Liver (tissue), 8 donors: ENCODE measurements at regions not wholly inside any gene's neighbourhood (a gene's known extent, or its start where the extent isn't known, plus 50 kb on each side); places are given as distances from the start of the nearest gene placed in this dataset.

ENCODE experiments used
- DNase-seq: peaks from one replicate; pipeline ENCODE4 v3.0.0-alpha.2; 2017; ENCODE audit warnings: low spot score
- H3K27ac ChIP-seq, 2 donors: one replicate each; pipeline ENCODE4 v1.7.0; 2013; ENCODE audit warnings: inconsistent platforms in 2 of 2, low read length in 2 of 2, control low read depth in 1 of 2, low read depth in 1 of 2, mild to moderate bottlenecking in 1 of 2
- H3K27me3 ChIP-seq, 4 donors: one replicate each; pipeline versions ENCODE4 v1.6.1 to v1.7.0; 2013; ENCODE audit warnings: low read length in 3 of 4, inconsistent platforms in 1 of 4, mild to moderate bottlenecking in 1 of 4, moderate library complexity in 1 of 4; ENCODE audit not compliant: control insufficient read depth in 4 of 4, insufficient read depth in 4 of 4
- H3K36me3 ChIP-seq, 4 donors: one replicate each; pipeline versions ENCODE4 v1.6.1 to v1.7.0; 2013; ENCODE audit warnings: low read length in 3 of 4, mild to moderate bottlenecking in 3 of 4, low read depth in 1 of 4, moderate library complexity in 1 of 4; ENCODE audit not compliant: control insufficient read depth in 4 of 4, insufficient read depth in 3 of 4
- H3K4me1 ChIP-seq, 4 donors: one replicate each; pipeline versions ENCODE4 v1.6.1 to v1.7.0; 2013; ENCODE audit warnings: low read length in 3 of 4, mild to moderate bottlenecking in 3 of 4, moderate library complexity in 1 of 4; ENCODE audit not compliant: control insufficient read depth in 4 of 4, insufficient read depth in 4 of 4
- H3K4me3 ChIP-seq, 3 donors: one replicate each; pipeline versions ENCODE4 v1.6.1 to v1.7.0; 2013; ENCODE audit warnings: low read length in 3 of 3, control low read depth in 1 of 3, low read depth in 1 of 3, mild to moderate bottlenecking in 1 of 3
- H3K9ac ChIP-seq, 2 donors: one replicate each; pipeline ENCODE4 v1.7.0; 2013; ENCODE audit warnings: low read length in 2 of 2, mild to moderate bottlenecking in 2 of 2, moderate library complexity in 2 of 2, control low read depth in 1 of 2, low read depth in 1 of 2
- H3K9me3 ChIP-seq, 4 donors: one replicate each; pipeline versions ENCODE4 v1.6.1 to v1.7.0; 2013; ENCODE audit warnings: low read length in 3 of 4; ENCODE audit not compliant: control insufficient read depth in 4 of 4
- FOXA1 ChIP-seq: IDR thresholded peaks from 2 replicates; pipeline ENCODE4 v1.6.1; 2016; ENCODE audit warnings: antibody characterized with exemption
- HNF4A ChIP-seq, 2 donors: conservative IDR thresholded peaks; 2 replicates each; pipeline ENCODE4 v1.6.1; 2016; ENCODE audit warnings: antibody characterized with exemption in 2 of 2, mild to moderate bottlenecking in 2 of 2
- HNF4G ChIP-seq: IDR thresholded peaks from 2 replicates; pipeline ENCODE4 v1.6.1; 2016; ENCODE audit warnings: antibody characterized with exemption
- NR2F2 ChIP-seq: IDR thresholded peaks from 2 replicates; pipeline ENCODE4 v1.6.1; 2016; ENCODE audit warnings: antibody characterized with exemption
- RAD21 ChIP-seq, 2 donors: IDR thresholded peaks; 2 replicates each; pipeline ENCODE4 v1.6.1; 2016; ENCODE audit warnings: antibody characterized with exemption in 2 of 2, mild to moderate bottlenecking in 2 of 2
- REST ChIP-seq: IDR thresholded peaks from 2 replicates; pipeline ENCODE4 v1.6.1; 2016; ENCODE audit warnings: antibody characterized with exemption, mild to moderate bottlenecking
- RXRA ChIP-seq, 2 donors: IDR thresholded peaks; 2 replicates each; pipeline ENCODE4 v1.6.1; 2017 to 2018; ENCODE audit warnings: antibody characterized with exemption in 2 of 2, mild to moderate bottlenecking in 1 of 2
- TAF1 ChIP-seq: conservative IDR thresholded peaks from 2 replicates; pipeline ENCODE4 v1.6.1; 2016; ENCODE audit warnings: antibody characterized with exemption, mild to moderate bottlenecking
- YY1 ChIP-seq: IDR thresholded peaks from 2 replicates; pipeline ENCODE4 v1.6.1; 2016; ENCODE audit warnings: antibody characterized with exemption, mild to moderate bottlenecking
- WGBS: extraction: QIAGEN DNeasy Blood & Tissue Kit; methylation state at CpG from one replicate; pipeline ENCODE4 v1.1.7; 2013; 5-methylcytosine and 5-hydroxymethylcytosine counted together
- TF ChIP-seq, protein P1 (sequence below): fragments of 150-350 bp; IDR thresholded peaks from 2 replicates; pipeline ENCODE4 v1.5.1; 2017; ENCODE audit warnings: improper control_type of control experiment, low read depth, low read length; ENCODE audit not compliant: missing input control
- TF ChIP-seq, protein P2 (sequence below): IDR thresholded peaks from 2 replicates; pipeline ENCODE4 v1.6.1; 2016; ENCODE audit warnings: antibody characterized with exemption
- TF ChIP-seq, protein P3 (sequence below): IDR thresholded peaks from 2 replicates; pipeline ENCODE4 v1.6.1; 2016; ENCODE audit warnings: antibody characterized with exemption
- donor health status: healthy.
- donor health status: healthy.
- donor health status: healthy.
- donor health status: healthy.
- donor health status: healthy.

GRCh38 chr2:52475590-52475989, 1292.0 kb upstream of the CHAC2 start:
- TF ChIP-seq, protein P1, sequence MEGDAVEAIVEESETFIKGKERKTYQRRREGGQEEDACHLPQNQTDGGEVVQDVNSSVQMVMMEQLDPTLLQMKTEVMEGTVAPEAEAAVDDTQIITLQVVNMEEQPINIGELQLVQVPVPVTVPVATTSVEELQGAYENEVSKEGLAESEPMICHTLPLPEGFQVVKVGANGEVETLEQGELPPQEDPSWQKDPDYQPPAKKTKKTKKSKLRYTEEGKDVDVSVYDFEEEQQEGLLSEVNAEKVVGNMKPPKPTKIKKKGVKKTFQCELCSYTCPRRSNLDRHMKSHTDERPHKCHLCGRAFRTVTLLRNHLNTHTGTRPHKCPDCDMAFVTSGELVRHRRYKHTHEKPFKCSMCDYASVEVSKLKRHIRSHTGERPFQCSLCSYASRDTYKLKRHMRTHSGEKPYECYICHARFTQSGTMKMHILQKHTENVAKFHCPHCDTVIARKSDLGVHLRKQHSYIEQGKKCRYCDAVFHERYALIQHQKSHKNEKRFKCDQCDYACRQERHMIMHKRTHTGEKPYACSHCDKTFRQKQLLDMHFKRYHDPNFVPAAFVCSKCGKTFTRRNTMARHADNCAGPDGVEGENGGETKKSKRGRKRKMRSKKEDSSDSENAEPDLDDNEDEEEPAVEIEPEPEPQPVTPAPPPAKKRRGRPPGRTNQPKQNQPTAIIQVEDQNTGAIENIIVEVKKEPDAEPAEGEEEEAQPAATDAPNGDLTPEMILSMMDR: no peak
- TF ChIP-seq YY1: no peak
- TF ChIP-seq NR2F2: no peak
- no peak for TF ChIP-seq FOXA1
- TF ChIP-seq, protein P2, sequence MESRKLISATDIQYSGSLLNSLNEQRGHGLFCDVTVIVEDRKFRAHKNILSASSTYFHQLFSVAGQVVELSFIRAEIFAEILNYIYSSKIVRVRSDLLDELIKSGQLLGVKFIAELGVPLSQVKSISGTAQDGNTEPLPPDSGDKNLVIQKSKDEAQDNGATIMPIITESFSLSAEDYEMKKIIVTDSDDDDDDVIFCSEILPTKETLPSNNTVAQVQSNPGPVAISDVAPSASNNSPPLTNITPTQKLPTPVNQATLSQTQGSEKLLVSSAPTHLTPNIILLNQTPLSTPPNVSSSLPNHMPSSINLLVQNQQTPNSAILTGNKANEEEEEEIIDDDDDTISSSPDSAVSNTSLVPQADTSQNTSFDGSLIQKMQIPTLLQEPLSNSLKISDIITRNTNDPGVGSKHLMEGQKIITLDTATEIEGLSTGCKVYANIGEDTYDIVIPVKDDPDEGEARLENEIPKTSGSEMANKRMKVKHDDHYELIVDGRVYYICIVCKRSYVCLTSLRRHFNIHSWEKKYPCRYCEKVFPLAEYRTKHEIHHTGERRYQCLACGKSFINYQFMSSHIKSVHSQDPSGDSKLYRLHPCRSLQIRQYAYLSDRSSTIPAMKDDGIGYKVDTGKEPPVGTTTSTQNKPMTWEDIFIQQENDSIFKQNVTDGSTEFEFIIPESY: no peak
- no peak for TF ChIP-seq HNF4G
- TF ChIP-seq TAF1: no peak
- no peak for TF ChIP-seq REST
- no peak for TF ChIP-seq RXRA (IDR thresholded peaks at IDR 0.05)
- no peak for TF ChIP-seq RAD21 (IDR thresholded peaks at IDR 0.05)
- TF ChIP-seq, protein P3, sequence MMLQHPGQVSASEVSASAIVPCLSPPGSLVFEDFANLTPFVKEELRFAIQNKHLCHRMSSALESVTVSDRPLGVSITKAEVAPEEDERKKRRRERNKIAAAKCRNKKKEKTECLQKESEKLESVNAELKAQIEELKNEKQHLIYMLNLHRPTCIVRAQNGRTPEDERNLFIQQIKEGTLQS: no peak
- H3K4me3 ChIP-seq: no peak overlapping the region
- H3K4me1 ChIP-seq: peaks cover 2 to 23% (median 18%) of the 10 kb centered on the region in 4 donors
- 41% methylated on average over 1 of the region's 1 CpG for WGBS
- H3K9ac ChIP-seq: no peak overlapping the region
- DNase-seq: no peak
- no peak overlapping the region for H3K27ac ChIP-seq
- H3K27me3 ChIP-seq: no peaks in the 10 kb centered on the region
- no peaks in the 10 kb centered on the region for H3K9me3 ChIP-seq
- no peaks in the 10 kb centered on the region for H3K36me3 ChIP-seq

GRCh38 chr2:52474091-52474490, 1293.5 kb upstream of the CHAC2 start:
- H3K4me3 ChIP-seq: no peak overlapping the region
- H3K27me3 ChIP-seq: no peaks in the 10 kb centered on the region
- peaks cover 2 to 23% (median 18%) of the 10 kb centered on the region in 4 donors for H3K4me1 ChIP-seq
- no peaks in the 10 kb centered on the region for H3K9me3 ChIP-seq
- no peak overlapping the region for H3K27ac ChIP-seq
- WGBS: 28% methylated on average over 1 of the region's 1 CpG
- TF ChIP-seq HNF4A (conservative IDR thresholded peaks at IDR 0.05) (peak in 1 of 2 donors; percentile 27), REST (no peak), RXRA (IDR thresholded peaks at IDR 0.05) (peak in 1 of 2 donors; percentile 23), RAD21 (IDR thresholded peaks at IDR 0.05) (peak in 1 of 2 donors; percentile 11)
- TF ChIP-seq, protein P2: no peak
- no peaks in the 10 kb centered on the region for H3K36me3 ChIP-seq
- DNase-seq: no peak
- H3K9ac ChIP-seq: no peak overlapping the region
